Activated gamma-delta T cell treated with Interleukin-2 at 50 U/mL for 16 hours (primary cell): ENCODE measurements at regions not wholly inside any gene's neighbourhood (a gene's known extent, or its start where the extent isn't known, plus 50 kb on each side); places are given as distances from the start of the nearest gene placed in this dataset.

Source experiments
- DNase-seq: peaks from one replicate; pipeline ENCODE4 v3.0.0-alpha.2; 2020

- DNase-seq, result no peak
Observed at GRCh38 chr1:239804266-239804665, 287.4 kb upstream of the FMN2 start.

- DNase-seq, result no peak
Observed at GRCh38 chr1:239805042-239805441, 286.6 kb upstream of the FMN2 start.

GRCh38 chr1:239805851-239806772 lies 285.6 kb upstream of the FMN2 start:
- no peak for DNase-seq

- no peak for DNase-seq
Observed at GRCh38 chr1:239806897-239807296, 284.8 kb upstream of the FMN2 start.

- DNase-seq, result no peak
Observed at GRCh38 chr1:239807361-239807760, 284.3 kb upstream of the FMN2 start.

- no peak for DNase-seq
Observed at GRCh38 chr1:239810061-239810481, 281.6 kb upstream of the FMN2 start.

- DNase-seq, result peak; percentile 15
Observed at GRCh38 chr1:239811211-239811885, 280.3 kb upstream of the FMN2 start.

- DNase-seq, result no peak
Observed at GRCh38 chr1:239812580-239812979, 279.1 kb upstream of the FMN2 start.

GRCh38 chr1:239814306-239814881 lies 277.3 kb upstream of the FMN2 start:
- no peak for DNase-seq

- no peak for DNase-seq
Observed at GRCh38 chr1:239815074-239815473, 276.6 kb upstream of the FMN2 start.

- no peak for DNase-seq
Observed at GRCh38 chr1:239816081-239816782, 275.5 kb upstream of the FMN2 start.

GRCh38 chr1:239817276-239817675 lies 274.4 kb upstream of the FMN2 start:
- DNase-seq, result no peak

- DNase-seq, result no peak
Observed at GRCh38 chr1:239817801-239818200, 273.9 kb upstream of the FMN2 start.

GRCh38 chr1:239819096-239819495 lies 272.6 kb upstream of the FMN2 start:
- no peak for DNase-seq

- no peak for DNase-seq
Observed at GRCh38 chr1:239819756-239820250, 271.9 kb upstream of the FMN2 start.

- DNase-seq, result no peak
Observed at GRCh38 chr1:239823852-239824251, 267.8 kb upstream of the FMN2 start.

- no peak for DNase-seq
Observed at GRCh38 chr1:239826211-239826610, 265.5 kb upstream of the FMN2 start.

GRCh38 chr1:239826736-239827135 lies 264.9 kb upstream of the FMN2 start:
- DNase-seq, result no peak

- no peak for DNase-seq
Observed at GRCh38 chr1:239829535-239829934, 262.1 kb upstream of the FMN2 start.

- no peak for DNase-seq
Observed at GRCh38 chr1:239831577-239832355, 259.9 kb upstream of the FMN2 start.

GRCh38 chr1:239833723-239834122 lies 258.0 kb upstream of the FMN2 start:
- no peak for DNase-seq

- no peak for DNase-seq
Observed at GRCh38 chr1:239835946-239836440, 255.7 kb upstream of the FMN2 start.
